Activated T-cell treated with anti-CD3 and anti-CD28 coated beads for 48 hours (primary cell): ENCODE measurements at regions not wholly inside any gene's neighbourhood (a gene's known extent, or its start where the extent isn't known, plus 50 kb on each side); places are given as distances from the start of the nearest gene placed in this dataset.

Source experiments
- DNase-seq: peaks from one replicate; pipeline ENCODE4 v3.0.0-alpha.2; 2020; ENCODE audit warnings: low read depth

GRCh38 chr21:18191139-18191538, 53.5 kb upstream of the CHODL start:
- no peak for DNase-seq

GRCh38 chr21:18178509-18178908, 66.1 kb upstream of the CHODL start:
- DNase-seq = no peak

GRCh38 chr21:18174370-18174769, 70.3 kb upstream of the CHODL start:
- DNase-seq = no peak

GRCh38 chr21:18170829-18171228, 73.8 kb upstream of the CHODL start:
- DNase-seq = no peak

DNA sequence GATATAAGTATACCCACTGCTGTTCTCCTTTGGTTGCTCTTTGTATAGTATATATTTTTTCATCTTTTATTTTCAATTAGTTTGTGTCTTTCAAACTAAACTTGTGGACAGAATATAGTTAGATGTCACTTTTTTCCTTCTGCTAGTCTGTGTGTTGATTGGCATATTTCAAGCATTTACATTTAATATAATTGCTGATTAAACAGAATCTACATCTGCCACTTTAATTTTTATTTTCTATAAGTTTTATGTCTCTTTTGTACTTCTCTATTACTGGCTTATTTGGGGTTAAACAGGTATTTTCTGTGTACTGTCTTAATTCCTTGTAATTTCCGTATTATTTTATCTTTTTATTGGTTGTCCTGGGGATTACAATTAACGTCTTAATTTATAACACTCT, 74.4 kb upstream of the CHODL start:
- no peak for DNase-seq

- no peak for DNase-seq
Observed at GRCh38 chr21:18168108-18168507, 76.5 kb upstream of the CHODL start.

GRCh38 chr21:18164933-18165332, 79.7 kb upstream of the CHODL start:
- DNase-seq = no peak

- no peak for DNase-seq
Observed at GRCh38 chr21:18164483-18164882, 80.2 kb upstream of the CHODL start.

DNA sequence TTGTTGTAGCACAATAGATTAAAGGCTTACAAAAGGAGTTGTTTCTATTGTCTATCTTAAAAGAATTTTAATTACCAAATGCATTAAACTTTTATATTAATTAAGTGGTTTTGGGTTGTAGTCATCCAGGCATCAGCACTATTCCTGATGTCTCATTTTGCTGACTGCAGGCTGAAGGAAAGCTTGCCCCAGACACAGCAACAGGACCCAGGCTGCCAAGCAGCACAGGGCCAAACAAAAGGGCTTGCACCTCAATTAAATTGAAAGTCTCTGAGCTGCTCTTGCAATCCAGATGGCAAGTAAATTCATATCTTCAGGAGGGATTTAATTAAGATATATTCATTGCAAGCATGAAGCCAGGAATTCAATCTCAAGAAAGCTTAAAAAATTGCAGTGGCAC, 80.7 kb upstream of the CHODL start:
- no peak for DNase-seq

DNA sequence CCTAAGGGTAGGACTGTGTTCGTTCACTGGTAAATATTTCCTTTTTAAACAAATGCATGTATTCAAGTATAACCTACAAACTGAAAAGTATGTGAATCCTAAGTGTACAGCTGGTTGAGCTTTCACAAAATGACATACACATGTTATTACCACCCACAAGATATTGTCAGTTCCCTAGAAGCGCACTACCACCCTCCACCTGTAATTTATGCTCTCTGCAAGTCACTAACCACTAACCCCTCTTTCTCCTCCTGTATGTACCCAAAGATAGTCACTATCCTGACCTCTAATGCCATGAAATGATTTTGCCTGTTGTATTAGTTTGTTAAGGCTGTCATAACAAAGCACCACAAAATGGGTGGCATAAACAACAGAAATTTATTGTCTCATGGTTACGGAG, 82.8 kb upstream of the CHODL start:
- no peak for DNase-seq

DNA sequence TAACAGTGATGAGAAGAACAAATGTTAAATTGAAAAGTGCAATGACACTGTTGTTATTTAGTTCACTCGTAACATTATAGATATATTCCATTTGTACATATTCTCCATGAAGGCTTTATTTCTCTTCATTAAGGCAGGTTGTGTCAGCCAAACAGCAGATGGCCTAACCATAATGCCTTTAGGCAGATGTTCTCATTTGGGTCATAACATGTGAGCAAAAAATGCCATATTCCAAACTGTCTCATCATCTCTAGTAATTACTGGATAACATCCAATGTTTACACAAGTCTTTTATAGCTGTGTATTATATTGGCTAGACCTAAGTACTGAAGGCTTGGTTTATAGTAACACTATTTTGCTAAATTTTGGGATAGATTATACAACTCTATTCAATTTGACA, 87.2 kb upstream of the CHODL start:
- no peak for DNase-seq

DNA sequence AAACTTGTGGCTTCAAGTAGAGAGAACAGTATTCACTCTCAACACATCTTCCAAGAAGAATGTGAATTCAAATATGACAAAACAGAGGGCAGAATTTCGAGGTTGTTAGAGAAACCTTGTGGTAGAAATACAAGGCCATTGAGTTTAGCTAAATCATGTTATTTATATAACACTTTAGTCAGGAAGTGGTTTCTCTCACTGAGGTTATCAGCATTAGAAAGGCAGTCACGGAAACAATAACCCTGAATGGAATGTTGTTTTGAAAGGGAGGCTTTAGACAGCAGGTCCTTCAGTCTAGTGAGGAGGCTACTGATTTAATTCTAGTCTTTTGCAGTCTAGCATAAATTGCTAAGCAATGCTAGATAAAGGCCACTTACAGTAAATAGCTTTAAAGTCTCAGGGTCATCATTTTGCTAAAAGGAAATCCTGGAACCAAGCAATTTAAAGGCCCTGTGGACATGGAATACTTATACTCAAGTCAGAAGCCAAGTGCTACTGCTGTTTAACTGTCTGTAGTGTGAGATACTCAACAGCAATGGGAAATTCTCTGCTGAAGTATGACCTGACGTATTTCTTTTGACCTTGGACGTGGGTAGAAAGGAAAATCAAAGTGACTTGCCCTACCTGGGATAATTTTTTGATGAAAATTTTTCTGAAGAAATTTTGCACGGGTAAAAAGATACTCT, 89.0 kb upstream of the CHODL start:
- no peak for DNase-seq

GRCh38 chr21:18153063-18153462, 91.6 kb upstream of the CHODL start:
- DNase-seq = no peak

DNA sequence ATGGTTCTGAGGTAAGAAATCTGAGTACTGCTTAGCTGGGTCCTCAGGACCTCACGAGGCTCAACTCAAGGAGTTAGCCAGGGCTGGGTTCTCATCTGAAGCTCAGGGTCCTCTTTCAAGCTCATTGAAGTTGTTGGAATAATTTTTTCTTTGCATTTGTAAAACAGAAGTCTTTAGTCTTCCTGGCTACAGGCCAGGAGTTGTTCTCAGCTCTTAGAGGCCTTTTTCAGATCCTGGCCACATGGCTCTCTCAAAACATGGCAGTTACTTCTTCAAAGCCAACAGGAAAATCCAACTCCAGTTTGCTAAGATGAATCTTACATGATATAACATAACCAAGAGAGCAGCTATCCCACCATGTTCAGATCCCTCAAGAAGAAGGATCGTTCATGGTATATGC, 92.3 kb upstream of the CHODL start:
- no peak for DNase-seq

DNA sequence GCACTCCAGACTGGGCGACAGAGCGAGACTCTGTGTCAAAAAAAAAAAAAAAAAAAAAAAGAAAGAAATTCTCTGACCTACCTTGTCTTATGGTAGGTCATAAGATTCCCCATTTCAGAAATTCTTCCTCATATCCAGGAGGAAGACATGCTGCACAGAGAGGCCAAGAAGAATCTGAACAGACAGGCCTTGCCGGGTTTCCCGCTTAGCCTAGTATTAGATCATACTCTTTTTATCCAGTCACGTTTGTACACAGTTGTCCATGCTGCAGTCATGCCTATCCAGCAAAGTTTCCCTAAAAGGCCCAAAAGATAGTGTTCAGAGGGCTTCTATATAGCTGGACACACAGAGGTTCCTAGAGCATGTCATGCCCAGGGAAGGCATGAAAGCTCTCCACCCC, 93.6 kb upstream of the CHODL start:
- DNase-seq = no peak

GRCh38 chr21:18148401-18148800, 96.2 kb upstream of the CHODL start:
- DNase-seq = no peak

GRCh38 chr21:18147678-18148077, 97.0 kb upstream of the CHODL start:
- DNase-seq = no peak

- no peak for DNase-seq
Observed at GRCh38 chr21:18146820-18147219, 97.8 kb upstream of the CHODL start.

GRCh38 chr21:18144339-18144738, 100.3 kb upstream of the CHODL start:
- no peak for DNase-seq

- DNase-seq = no peak
Observed at GRCh38 chr21:18142655-18143054, 102.0 kb upstream of the CHODL start.

GRCh38 chr21:18138507-18138906, 106.1 kb upstream of the CHODL start:
- DNase-seq = no peak

DNA sequence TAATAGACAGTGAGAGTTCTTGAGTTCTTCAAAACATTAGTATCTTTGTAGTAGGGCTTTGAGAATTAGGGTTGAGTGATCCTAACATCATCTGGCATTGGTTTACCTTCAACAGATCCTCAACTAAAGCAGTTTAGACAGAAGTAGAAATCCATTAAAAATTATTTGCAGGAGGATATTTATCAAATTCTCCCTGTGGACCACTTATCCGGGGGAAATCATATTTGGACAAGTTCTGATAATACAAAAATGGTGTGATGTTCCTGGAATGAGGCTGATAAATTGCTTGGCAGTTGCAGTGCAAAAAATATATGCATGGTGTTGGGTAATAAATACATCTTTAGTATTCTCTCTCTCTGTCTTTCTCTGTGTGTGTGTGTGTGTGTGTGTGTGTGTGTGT, 115.1 kb upstream of the CHODL start:
- no peak for DNase-seq

GRCh38 chr21:18118566-18118965, 126.1 kb upstream of the CHODL start:
- DNase-seq = no peak

DNA sequence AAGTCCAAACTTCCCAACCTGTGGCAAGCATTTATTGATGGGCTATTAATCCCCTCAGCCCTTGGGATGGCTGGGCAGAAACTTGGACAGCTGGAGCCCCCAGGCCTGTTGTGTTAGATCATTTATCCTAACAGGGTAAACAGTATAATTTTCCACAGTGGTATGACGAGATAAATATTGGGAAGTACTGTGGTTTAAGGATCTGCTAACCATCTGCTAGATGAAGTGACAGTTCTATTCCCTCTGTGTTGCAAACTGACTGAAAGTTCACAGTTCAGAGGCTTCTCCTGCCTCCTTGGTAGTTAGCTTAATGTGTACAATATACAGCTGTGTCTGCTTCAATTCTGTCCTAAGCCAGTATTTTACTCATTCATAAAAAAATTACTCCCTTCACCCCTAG, 127.5 kb upstream of the CHODL start:
- no peak for DNase-seq

GRCh38 chr21:18114810-18115209, 129.8 kb upstream of the CHODL start:
- no peak for DNase-seq
